SU-DHL-6 (cell line): ENCODE measurements at regions not wholly inside any gene's neighbourhood (a gene's known extent, or its start where the extent isn't known, plus 50 kb on each side); places are given as distances from the start of the nearest gene placed in this dataset.

Experiments used
- CTCF ChIP-seq: fragments of 200-600 bp; sonication (generic); IDR thresholded peaks from one replicate; pipeline ENCODE4 v1.5.1; 2017; ENCODE audit warnings: antibody characterized with exemption, mild to moderate bottlenecking, low read length, moderate library complexity; ENCODE audit not compliant: insufficient read depth, poor library complexity, severe bottlenecking
- EZH2phosphoT487 ChIP-seq: fragments of 200-600 bp; sonication (generic), shearing (Covaris generic); conservative IDR thresholded peaks from 2 replicates; pipeline ENCODE4 v1.6.1; 2018; ENCODE audit warnings: mild to moderate bottlenecking, antibody characterized with exemption, low read length, moderate library complexity, mixed read lengths

- no peak for TF ChIP-seq CTCF
- no peak for TF ChIP-seq EZH2phosphoT487
Observed at GRCh38 chr4:4753643-4754042, 105.8 kb upstream of the MSX1 start.
